GM19240 (cell line): ENCODE measurements at regions not wholly inside any gene's neighbourhood (a gene's known extent, or its start where the extent isn't known, plus 50 kb on each side); places are given as distances from the start of the nearest gene placed in this dataset.

Experiments used
- DNase-seq: peaks from one replicate; pipeline ENCODE4 v3.0.0; 2011; ENCODE audit warnings: low spot score; ENCODE audit not compliant: insufficient read length

GRCh38 chr18:71754246-71754645, 789.9 kb downstream of the CBLN2 start:
- no peak for DNase-seq

DNA sequence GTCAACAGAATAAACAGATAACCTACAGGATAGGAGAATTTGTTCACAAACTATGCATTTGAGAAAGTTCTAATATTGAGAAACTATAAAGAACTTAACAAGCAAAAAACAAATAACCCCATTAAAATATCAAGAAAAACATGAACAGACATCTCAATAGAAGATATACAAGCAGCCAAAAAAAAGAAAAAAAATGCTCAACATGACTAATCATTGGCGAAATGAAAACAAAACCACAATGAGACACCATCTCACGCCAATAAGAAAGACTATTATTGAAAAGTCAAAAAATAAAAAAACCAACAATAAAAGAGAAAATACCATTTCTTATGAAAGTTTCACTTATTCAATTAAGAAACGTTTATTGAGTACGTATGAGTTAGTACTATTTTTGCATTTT, 800.5 kb downstream of the CBLN2 start:
- DNase-seq = no peak

DNA sequence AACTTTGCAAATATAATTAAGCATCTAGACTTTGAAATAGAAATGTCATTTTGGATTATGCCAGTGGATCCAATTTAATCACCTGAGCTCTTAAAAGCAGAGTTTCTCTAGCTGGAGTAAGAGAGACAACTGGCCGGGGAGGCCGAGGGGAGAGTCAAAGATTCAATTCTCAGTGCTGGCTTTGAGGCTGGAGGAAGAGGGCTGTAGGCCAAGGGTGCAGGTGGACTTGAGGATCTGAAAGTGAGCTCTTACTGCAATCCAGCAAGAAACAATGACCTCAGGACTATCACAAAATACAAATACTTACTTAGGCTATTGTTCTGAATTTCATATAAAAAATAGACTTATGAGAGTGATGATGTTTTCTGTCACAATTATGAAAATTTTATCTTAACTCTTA, 814.5 kb downstream of the CBLN2 start:
- no peak for DNase-seq

- DNase-seq = no peak
Observed at GRCh38 chr18:71727909-71728308, 816.2 kb downstream of the CBLN2 start.

- no peak for DNase-seq
Observed at GRCh38 chr18:71725256-71725655, 818.9 kb downstream of the CBLN2 start.

DNA sequence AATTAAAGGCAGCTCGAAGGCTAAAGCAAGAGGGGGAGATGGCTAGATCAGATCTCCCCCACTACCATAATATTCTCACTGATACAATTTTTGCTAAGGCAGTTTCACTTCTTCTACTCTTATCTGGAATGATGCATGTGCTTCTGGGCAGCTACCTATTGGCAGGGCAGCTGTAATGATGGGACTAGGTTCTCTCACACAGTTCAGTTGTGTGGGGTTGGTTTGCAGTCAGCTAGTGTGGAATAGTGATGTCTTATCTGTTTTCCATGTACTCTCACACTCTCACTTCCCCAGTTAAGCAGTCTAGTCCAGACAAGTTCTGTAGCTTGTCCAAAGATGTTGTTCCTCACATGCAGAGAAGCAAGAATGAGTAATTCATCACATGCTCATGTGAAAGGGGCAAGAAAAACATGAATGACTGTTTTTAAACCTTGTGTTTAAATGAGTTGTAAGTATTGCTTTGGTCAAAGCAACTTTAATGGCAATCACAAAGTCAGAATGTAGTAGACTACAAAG, 836.1 kb downstream of the CBLN2 start:
- DNase-seq = no peak

DNA sequence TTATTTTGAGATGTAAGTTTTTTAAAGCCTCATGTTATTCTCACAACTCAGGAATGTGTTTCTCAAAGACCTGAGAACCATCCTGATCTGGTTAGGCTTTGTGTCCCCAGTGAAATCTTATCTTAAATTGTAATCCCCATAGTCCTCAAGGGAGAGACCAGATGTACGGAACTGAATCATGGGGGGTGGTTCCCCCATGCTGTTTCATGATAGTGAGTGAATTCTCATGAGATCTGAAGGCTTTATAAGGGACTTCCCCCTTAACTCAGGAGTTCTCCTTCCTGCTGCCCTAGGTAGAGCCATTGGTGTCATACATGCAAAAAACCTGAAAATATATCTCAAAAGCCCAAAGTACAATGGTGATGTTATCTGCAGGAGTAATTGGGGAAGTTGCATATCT, 836.7 kb downstream of the CBLN2 start:
- DNase-seq = no peak

GRCh38 chr18:71689416-71690160, 854.6 kb downstream of the CBLN2 start:
- DNase-seq = no peak

DNA sequence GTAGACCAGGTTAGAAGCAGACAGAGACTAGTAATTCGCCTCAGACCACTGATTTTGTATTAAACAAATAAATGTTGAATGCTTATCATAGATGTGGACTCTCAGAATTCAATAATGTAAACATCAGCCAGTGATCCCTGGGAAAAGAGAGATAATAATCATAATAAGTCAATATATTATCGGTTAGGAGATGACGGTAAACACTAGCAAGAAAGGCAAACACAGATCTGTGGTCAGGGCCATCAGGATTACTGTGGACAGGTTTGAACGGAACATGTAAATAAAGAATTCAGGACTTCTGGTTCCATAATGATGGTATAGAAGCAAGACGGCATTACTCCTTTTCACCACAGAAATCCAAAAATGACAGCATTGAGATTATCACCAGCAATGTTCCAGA, 861.6 kb downstream of the CBLN2 start:
- DNase-seq = no peak

GRCh38 chr18:71678144-71678543, 866.0 kb downstream of the CBLN2 start:
- no peak for DNase-seq

DNA sequence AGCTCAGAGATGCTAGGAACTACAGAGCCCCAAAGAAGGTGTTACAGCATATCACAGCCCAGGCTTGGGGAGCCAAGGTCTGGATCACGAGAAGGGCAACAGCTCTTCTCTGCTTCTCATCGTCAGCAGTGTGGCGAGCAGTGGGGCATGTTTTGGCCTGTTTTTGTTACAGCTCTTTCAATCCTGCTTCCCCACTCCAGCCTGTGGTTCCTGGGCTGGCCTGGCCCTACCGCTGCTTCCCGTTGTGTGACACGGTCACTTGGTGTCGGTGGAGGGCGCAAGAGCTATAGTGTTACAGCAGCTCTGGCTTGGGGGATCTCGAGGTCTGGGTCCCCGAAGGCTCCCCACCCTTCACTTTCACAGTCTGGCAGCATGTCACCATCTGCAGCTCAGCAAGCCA, 870.2 kb downstream of the CBLN2 start:
- DNase-seq = no peak

DNA sequence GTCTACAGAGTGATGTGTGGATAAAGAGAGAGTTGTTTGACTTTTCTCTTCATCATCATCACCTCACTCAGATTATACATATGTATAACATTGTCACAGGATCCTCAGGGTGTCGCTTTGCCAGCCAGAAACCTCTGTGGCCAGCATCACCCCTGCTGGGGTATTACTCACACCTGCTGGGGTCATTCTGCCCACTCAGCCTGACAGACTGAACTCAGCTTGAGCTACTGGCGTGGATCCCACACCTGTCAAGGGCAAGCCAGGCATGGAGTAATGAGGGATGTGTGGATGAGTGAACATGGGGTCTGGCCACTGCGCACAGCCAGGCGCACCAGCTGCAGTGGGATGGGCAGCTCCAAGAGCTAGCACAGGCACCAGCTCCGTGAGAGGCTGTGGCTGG, 870.6 kb downstream of the CBLN2 start:
- no peak for DNase-seq

- DNase-seq = no peak
Observed at GRCh38 chr18:71666481-71666880, 877.7 kb downstream of the CBLN2 start.

- no peak for DNase-seq
Observed at GRCh38 chr18:71665131-71665530, 879.0 kb downstream of the CBLN2 start.

DNA sequence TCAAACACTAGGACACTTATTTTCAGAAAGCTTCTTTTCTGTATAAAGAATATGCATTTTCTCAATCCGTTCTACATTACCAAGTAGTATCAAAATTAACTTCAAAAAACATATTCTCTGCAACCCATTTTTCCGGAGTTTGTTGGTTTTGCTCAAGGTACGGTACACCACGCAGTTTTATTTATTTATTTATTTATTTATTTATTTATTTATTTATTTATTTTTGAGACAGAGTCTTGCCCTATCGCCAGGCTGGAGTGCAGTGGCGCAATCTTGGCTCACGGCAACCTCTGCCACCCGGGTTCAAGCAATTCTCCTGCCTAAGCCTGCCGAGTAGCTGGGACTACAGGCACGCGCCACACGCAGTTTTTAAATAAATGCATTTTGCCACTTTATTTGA, 900.3 kb downstream of the CBLN2 start:
- DNase-seq = no peak

DNA sequence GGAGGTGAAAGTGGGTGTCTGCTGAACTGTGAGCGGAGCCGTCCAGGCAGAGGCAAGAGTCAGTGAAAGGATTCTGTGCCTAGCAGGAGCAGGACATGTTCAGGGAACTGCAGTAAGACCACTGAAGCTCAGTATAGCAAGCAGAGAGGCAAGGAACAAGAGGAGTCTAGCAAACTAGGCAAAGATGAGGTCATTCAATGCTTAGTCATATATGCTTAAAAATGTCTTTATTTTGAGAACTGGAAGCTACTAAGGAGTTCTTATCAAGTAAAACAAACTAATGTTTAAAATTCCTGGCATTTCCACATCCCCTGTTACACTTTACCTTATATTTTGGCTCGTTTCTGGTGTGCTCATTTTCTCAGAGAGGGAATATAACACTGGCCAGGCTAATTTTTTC, 913.4 kb downstream of the CBLN2 start:
- DNase-seq = no peak

DNA sequence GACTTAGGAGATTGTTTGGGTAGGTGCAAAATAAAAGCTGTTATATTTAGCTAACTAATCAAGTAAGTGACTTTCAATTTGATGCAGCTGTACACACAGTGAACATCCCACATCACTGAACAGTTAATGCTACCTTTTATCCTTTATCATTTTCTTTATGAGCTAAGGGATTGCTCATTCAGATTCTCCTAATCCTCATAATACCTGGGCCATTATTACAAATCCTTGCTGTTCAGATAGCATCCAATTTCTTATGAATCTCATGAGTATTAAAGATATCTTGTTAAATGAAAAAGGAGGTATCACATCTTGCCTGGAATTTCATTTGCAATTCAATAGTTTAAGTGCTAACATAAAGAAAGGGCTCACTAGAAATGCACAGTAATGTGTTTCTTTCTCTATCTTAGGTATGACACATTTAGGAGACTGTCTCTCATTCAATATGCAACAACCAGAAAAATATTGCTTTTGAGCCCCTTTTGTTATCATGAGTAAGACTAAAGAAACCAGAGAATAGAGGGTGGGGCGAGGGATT, 918.5 kb downstream of the CBLN2 start:
- no peak for DNase-seq

DNA sequence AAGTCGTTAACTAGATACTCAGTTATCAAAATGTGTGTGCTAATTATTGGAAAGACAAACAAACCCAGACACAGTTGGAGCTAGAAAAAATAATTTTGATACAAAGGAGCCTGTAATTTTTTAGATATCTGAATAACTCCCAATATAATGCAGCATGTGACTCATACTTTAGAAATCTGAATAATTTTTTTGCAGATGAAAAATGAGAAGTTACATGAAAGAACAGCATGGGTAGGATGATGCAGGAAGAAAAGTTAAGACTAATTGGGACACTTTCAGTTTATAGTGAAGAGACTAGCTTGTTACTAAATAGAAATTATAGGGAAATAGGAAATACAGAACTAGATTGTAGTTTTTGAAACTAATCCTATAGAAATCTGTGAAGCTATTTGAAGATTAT, 945.8 kb downstream of the CBLN2 start:
- DNase-seq = no peak

DNA sequence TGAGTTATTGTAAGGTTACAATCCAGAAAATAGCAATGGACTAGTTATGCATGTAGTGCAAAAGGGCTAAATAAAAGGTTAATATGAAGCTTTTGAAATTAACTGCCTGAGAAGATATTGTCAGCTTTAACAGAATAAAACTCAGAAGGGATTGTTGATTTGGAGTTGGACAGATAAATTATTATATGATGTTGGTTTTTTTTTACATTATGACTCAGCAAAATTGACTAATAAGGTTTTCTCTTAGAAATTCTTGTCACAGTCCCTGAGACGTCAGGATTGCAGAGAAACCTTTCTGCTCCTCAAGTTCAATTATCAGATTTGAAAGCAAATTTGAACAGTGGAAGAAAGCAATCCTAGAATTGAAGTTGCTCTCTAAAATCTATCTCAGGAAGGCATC, 946.9 kb downstream of the CBLN2 start:
- no peak for DNase-seq

GRCh38 chr18:71583252-71583651, 960.9 kb downstream of the CBLN2 start:
- DNase-seq = no peak

- DNase-seq = no peak
Observed at GRCh38 chr18:71554686-71555085, 989.5 kb downstream of the CBLN2 start.

- no peak for DNase-seq
Observed at GRCh38 chr18:71541643-71542042, 1002.5 kb downstream of the CBLN2 start.

DNA sequence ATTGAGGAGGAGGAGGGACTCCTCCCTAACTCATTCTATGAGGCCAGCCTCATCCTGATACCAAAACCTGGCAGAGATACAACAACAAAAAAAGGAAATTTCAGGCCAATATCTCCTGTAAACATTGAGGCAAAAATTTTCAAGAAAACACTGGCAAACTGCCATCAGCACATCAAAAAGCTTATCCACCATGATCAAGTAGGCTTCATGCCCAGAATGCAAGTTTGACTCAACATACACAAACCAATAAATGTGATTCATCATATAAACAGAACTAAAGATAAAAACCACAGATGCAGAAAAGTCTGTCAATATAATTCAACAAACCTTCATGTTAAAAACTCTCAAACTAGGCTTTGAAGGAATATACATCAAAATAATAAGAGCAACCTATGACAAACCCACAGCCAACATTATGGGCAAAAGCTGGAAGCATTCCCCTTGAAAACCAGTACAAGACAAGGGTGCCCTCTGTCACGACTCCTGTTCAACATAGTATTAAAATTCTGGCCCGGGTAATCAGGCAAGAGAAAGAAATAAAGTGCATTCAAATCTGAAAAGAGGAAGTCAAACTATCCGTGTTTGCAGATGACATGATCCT, 1014.3 kb downstream of the CBLN2 start:
- no peak for DNase-seq
